DND-41 (cell line): ENCODE measurements at regions not wholly inside any gene's neighbourhood (a gene's known extent, or its start where the extent isn't known, plus 50 kb on each side); places are given as distances from the start of the nearest gene placed in this dataset.

Experiments used
- ATAC-seq: fragments of 200-7000 bp; cut with Tn5 transposase; 3 replicates; pipeline ENCODE4 v1.9.1; 2021; ENCODE audit warnings: low read depth; ENCODE audit not compliant: insufficient read depth
- DNase-seq: peaks from one replicate; pipeline ENCODE4 v3.0.0-alpha.2; 2020
- H2AFZ ChIP-seq: 2 replicates; pipeline ENCODE4 v1.6.0; 2012; ENCODE audit warnings: low read depth, low read length
- H3K27ac ChIP-seq: 2 replicates; pipeline ENCODE4 v1.5.1; 2012; ENCODE audit warnings: low read length, inconsistent platforms
- H3K27me3 ChIP-seq: fragments of 200-600 bp; sonication (generic); 2 replicates; pipeline ENCODE4 v1.6.0; 2012; ENCODE audit warnings: low read length, mild to moderate bottlenecking, inconsistent platforms; ENCODE audit not compliant: insufficient read depth, poor library complexity
- H3K36me3 ChIP-seq: 2 replicates; pipeline ENCODE4 v1.5.1; 2012; ENCODE audit warnings: low read length, inconsistent platforms; ENCODE audit not compliant: insufficient read depth
- H3K4me1 ChIP-seq: 2 replicates; pipeline ENCODE4 v1.5.1; 2012; ENCODE audit warnings: mild to moderate bottlenecking, low read length; ENCODE audit not compliant: insufficient read depth
- H3K4me2 ChIP-seq: 2 replicates; pipeline ENCODE4 v1.6.0; 2012; ENCODE audit warnings: mild to moderate bottlenecking, moderate library complexity, low read length, inconsistent platforms; ENCODE audit not compliant: insufficient read depth
- H3K4me3 ChIP-seq, 2 experiments: fragments of 200-600 bp in 1 of 2; shearing (Covaris generic) in 1 of 2; 2 replicates each; pipeline ENCODE4 v1.5.1; 2012 to 2016; ENCODE audit warnings: inconsistent platforms in 2 of 2, low read length in 2 of 2, mild to moderate bottlenecking in 2 of 2, low read depth in 1 of 2, moderate library complexity in 1 of 2
- H3K79me2 ChIP-seq: 2 replicates; pipeline ENCODE4 v1.6.0; 2012; ENCODE audit warnings: low read length, inconsistent platforms; ENCODE audit not compliant: insufficient read depth
- H3K9ac ChIP-seq: 2 replicates; pipeline ENCODE4 v1.6.0; 2012; ENCODE audit warnings: low read depth, mild to moderate bottlenecking, inconsistent platforms, low read length, moderate library complexity
- H3K9me3 ChIP-seq: 2 replicates; pipeline ENCODE4 v1.5.1; 2012; ENCODE audit warnings: low read length, moderate library complexity, mild to moderate bottlenecking, inconsistent platforms; ENCODE audit not compliant: insufficient read depth, severe bottlenecking
- H4K20me1 ChIP-seq: 2 replicates; pipeline ENCODE4 v1.6.0; 2012; ENCODE audit warnings: low read length; ENCODE audit not compliant: insufficient read depth
- EZH2 ChIP-seq: IDR thresholded peaks from 3 replicates; pipeline ENCODE4 v1.6.1; 2012; ENCODE audit warnings: borderline replicate concordance, low read depth, mild to moderate bottlenecking, moderate library complexity, low read length, inconsistent platforms; ENCODE audit not compliant: severe bottlenecking
- TF ChIP-seq, protein P1 (sequence below): IDR thresholded peaks from 2 replicates; pipeline ENCODE4 v1.5.1; 2012; ENCODE audit warnings: borderline replicate concordance, low read length, moderate library complexity, mild to moderate bottlenecking; ENCODE audit not compliant: poor library complexity, severe bottlenecking; ENCODE audit errors: extremely low read depth

GRCh38 chr4:4735136-4735750, 124.2 kb upstream of the MSX1 start:
- no peaks in the 10 kb centered on the region for H4K20me1 ChIP-seq
- H3K36me3 ChIP-seq, result no peaks in the 10 kb centered on the region
- H3K27ac ChIP-seq, result no peak overlapping the region
- no peak for DNase-seq
- no peak overlapping the region for H3K4me3 ChIP-seq
- ATAC-seq, result no peak
- H2AFZ ChIP-seq, result no peak overlapping the region
- H3K9me3 ChIP-seq, result no peaks in the 10 kb centered on the region
- H3K27me3 ChIP-seq, result no peaks in the 10 kb centered on the region
- TF ChIP-seq, protein P1, sequence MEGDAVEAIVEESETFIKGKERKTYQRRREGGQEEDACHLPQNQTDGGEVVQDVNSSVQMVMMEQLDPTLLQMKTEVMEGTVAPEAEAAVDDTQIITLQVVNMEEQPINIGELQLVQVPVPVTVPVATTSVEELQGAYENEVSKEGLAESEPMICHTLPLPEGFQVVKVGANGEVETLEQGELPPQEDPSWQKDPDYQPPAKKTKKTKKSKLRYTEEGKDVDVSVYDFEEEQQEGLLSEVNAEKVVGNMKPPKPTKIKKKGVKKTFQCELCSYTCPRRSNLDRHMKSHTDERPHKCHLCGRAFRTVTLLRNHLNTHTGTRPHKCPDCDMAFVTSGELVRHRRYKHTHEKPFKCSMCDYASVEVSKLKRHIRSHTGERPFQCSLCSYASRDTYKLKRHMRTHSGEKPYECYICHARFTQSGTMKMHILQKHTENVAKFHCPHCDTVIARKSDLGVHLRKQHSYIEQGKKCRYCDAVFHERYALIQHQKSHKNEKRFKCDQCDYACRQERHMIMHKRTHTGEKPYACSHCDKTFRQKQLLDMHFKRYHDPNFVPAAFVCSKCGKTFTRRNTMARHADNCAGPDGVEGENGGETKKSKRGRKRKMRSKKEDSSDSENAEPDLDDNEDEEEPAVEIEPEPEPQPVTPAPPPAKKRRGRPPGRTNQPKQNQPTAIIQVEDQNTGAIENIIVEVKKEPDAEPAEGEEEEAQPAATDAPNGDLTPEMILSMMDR, result no peak
- TF ChIP-seq EZH2, result no peak
- H3K4me2 ChIP-seq, result no peak overlapping the region
- H3K9ac ChIP-seq, result no peak overlapping the region
- H3K79me2 ChIP-seq, result no peaks in the 10 kb centered on the region
- H3K4me1 ChIP-seq, result no peaks in the 10 kb centered on the region

DNA sequence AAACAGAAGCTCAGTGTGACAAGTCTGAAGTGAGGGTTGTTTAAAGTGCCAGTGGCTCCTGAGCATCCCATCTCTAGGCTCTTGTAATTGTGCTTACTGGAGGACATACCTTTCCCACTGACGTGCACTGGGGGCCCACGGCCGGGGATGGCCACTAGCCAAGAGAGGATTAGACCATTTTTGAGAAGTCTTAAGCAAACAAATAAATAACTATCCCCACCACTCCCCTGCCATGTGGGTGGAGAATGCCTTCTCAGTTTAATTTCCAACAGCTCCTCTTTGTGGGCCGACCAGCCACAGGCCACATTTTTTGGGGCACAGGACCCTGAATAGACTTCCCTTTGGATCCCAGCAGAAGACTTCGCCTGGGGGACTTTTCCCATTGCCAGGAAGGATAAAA, 125.0 kb upstream of the MSX1 start:
- no peak overlapping the region for H3K4me3 ChIP-seq
- no peak overlapping the region for H2AFZ ChIP-seq
- H3K4me1 ChIP-seq, result no peaks in the 10 kb centered on the region
- no peaks in the 10 kb centered on the region for H3K79me2 ChIP-seq
- no peak for ATAC-seq
- no peaks in the 10 kb centered on the region for H3K9me3 ChIP-seq
- no peak overlapping the region for H3K27ac ChIP-seq
- H3K9ac ChIP-seq, result no peak overlapping the region
- H4K20me1 ChIP-seq, result no peaks in the 10 kb centered on the region
- DNase-seq, result no peak
- TF ChIP-seq, protein P1, result no peak
- TF ChIP-seq EZH2, result no peak
- no peak overlapping the region for H3K4me2 ChIP-seq
- H3K36me3 ChIP-seq, result no peaks in the 10 kb centered on the region
- H3K27me3 ChIP-seq, result no peaks in the 10 kb centered on the region

DNA sequence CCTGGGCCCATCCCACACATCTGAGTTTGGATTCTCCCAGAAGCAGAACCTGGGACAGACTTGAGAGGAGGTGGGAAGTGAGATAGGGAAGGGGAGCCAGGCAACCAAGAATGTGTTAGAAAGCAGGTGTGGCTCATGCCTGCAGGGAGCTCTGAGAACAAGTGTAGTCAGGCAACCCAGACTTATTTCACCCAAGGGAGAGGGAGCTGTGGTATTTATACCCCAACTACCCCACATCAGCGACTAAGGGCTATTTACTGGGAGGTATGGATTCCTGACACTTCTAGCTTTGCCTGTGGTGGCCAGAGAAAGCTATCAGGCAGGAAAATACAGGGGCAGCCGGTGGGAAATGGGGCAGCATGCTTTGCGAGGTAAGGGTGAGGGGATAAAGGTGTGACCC, 125.8 kb upstream of the MSX1 start:
- Histone ChIP-seq H3K9ac (no peak overlapping the region), H3K27ac (no peak overlapping the region), H3K79me2 (no peaks in the 10 kb centered on the region), H3K4me1 (no peaks in the 10 kb centered on the region), H3K9me3 (no peaks in the 10 kb centered on the region), H2AFZ (no peak overlapping the region), H4K20me1 (no peaks in the 10 kb centered on the region), H3K4me3 (no peak overlapping the region), H3K4me2 (no peak overlapping the region), H3K27me3 (no peaks in the 10 kb centered on the region), H3K36me3 (no peaks in the 10 kb centered on the region)
- DNase-seq (no peak), ATAC-seq (no peak)
- no peak for TF ChIP-seq EZH2
- TF ChIP-seq, protein P1, result no peak
